Brain microvascular endothelial cell (primary cell): ENCODE measurements at regions not wholly inside any gene's neighbourhood (a gene's known extent, or its start where the extent isn't known, plus 50 kb on each side); places are given as distances from the start of the nearest gene placed in this dataset.

ENCODE experiments used
- DNase-seq: peaks from one replicate; pipeline ENCODE4 v3.0.0-alpha.2; 2020
- H3K27ac ChIP-seq: fragments of 250-450 bp; sonication (Bioruptor Pico); 2 replicates; pipeline ENCODE4 v1.5.1; 2020; ENCODE audit warnings: mild to moderate bottlenecking, moderate library complexity
- H3K27me3 ChIP-seq: fragments of 250-450 bp; sonication (Bioruptor Pico); replicated peaks from 2 replicates; pipeline ENCODE4 v1.5.1; 2020; ENCODE audit warnings: mild to moderate bottlenecking
- H3K36me3 ChIP-seq: fragments of 250-450 bp; sonication (Bioruptor Pico); replicated peaks from 2 replicates; pipeline ENCODE4 v1.5.1; 2020; ENCODE audit warnings: mild to moderate bottlenecking
- H3K4me3 ChIP-seq: 2 replicates; pipeline ENCODE4 v1.5.1; 2011; ENCODE audit warnings: low read depth, mild to moderate bottlenecking, control low read depth, low read length, moderate library complexity
- in situ Hi-C: cut with HindIII; loops from 2 replicates; pipeline ENCODE4 v1.10.0; 2017; ENCODE audit warnings: low sequenced_read_pairs, low pct_ligation_motif_present
- TF ChIP-seq, protein P1 (sequence below): IDR thresholded peaks from 2 replicates; pipeline ENCODE4 v1.5.1; 2011; ENCODE audit warnings: low read depth, mild to moderate bottlenecking, moderate library complexity, low read length, control low read depth, inconsistent platforms; ENCODE audit errors: missing control alignments

DNA sequence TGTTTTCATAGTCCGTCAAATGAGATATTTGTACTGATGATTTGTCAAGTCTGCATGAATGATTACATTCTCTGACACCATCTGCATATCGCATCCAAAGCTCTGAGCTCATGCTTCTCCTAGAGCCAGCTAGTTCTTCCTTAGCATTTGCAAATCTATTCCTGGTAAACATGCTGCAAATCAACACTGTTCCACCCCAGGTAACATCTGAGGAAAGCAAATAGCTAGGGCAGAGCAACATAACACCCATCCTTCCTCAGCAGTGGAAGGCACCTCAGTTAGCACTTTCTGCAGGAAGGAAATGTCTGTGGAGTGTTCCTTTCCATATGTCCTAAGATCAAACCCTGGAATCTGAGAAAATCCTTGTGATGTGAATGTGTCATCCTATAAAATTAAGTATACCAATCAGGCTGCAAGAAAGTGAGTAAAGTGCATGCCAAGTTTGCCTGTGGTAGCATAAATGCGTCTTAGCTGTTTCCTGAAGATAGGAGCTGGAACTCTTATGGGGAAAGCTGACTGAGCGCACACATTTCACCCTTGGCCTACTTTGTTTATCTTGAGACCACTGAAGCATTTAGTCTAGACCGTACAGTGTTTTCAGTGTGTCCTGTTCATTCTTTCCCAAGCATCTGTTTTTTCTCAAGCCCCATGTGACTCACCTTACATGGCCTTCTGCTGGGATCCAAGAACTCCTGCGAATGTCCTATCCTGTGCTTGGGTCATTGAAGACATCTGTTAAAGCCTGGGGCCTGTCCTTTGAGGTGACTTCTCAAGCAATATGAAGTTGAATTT is 50.9 kb upstream of the STARD4 start:
- Histone ChIP-seq H3K27me3 (no peaks in the 10 kb centered on the region), H3K36me3 (no peaks in the 10 kb centered on the region), H3K27ac (peak overlapping the region; percentile 92), H3K4me3 (no peak overlapping the region)
- TF ChIP-seq, protein P1, sequence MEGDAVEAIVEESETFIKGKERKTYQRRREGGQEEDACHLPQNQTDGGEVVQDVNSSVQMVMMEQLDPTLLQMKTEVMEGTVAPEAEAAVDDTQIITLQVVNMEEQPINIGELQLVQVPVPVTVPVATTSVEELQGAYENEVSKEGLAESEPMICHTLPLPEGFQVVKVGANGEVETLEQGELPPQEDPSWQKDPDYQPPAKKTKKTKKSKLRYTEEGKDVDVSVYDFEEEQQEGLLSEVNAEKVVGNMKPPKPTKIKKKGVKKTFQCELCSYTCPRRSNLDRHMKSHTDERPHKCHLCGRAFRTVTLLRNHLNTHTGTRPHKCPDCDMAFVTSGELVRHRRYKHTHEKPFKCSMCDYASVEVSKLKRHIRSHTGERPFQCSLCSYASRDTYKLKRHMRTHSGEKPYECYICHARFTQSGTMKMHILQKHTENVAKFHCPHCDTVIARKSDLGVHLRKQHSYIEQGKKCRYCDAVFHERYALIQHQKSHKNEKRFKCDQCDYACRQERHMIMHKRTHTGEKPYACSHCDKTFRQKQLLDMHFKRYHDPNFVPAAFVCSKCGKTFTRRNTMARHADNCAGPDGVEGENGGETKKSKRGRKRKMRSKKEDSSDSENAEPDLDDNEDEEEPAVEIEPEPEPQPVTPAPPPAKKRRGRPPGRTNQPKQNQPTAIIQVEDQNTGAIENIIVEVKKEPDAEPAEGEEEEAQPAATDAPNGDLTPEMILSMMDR: no peak
- peak; percentile 96 for DNase-seq
- in situ Hi-C loops: no loop called here

DNA sequence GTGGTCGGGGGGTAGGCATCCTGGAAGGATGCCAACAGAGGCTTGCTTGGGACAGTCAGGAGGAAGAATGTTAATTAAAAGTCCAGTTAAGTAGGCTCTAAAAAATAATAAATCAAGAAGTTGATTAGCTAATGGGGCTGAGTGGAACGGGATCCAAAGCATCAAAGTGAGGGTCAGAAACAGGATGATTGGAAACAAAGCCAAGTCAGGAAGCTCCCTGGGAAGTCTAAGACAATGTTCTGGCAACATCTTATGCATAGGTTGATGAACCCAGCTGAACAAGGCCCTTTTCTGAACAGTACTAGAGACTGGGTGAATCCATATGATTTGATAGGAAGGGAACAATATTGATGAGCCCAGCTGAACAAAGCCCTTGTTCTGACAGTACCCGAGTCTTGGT is 50.2 kb upstream of the STARD4 start:
- Histone ChIP-seq H3K27ac (peak overlapping the region; percentile 81), H3K27me3 (no peaks in the 10 kb centered on the region), H3K4me3 (no peak overlapping the region), H3K36me3 (no peaks in the 10 kb centered on the region)
- TF ChIP-seq, protein P1: no peak
- in situ Hi-C loops: no loop called here
- no peak for DNase-seq
